Left kidney (tissue), 1 donor: ENCODE measurements at regions not wholly inside any gene's neighbourhood (a gene's known extent, or its start where the extent isn't known, plus 50 kb on each side); places are given as distances from the start of the nearest gene placed in this dataset.
"Not testable (repeated sequence)": the region's sequence is repeated elsewhere in the genome, so short reads cannot be mapped to it uniquely, and the experiment has no call there.

Experiments
- DNase-seq: peaks from one replicate; pipeline ENCODE4 v3.0.0-alpha.2; 2013

DNA sequence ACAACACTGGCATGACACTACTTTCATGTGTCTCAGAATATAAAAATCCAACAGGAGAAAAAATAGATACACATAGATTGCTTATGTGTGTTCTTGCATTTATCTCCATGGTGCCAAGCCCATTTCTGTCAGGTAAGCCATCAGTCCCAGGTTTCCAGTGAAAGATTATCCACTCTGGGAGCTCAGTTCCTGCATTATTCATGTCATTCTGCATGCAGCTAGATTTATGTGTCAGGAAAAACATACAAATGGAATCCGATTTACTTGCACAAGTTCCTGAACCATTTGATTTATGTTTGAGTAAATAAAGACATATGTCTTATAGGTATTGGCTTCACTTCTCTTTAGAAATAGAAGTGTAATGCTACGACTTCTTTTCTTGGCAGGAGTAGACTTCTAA lies 569.7 kb downstream of the KCNJ2 start:
- no peak for DNase-seq

DNA sequence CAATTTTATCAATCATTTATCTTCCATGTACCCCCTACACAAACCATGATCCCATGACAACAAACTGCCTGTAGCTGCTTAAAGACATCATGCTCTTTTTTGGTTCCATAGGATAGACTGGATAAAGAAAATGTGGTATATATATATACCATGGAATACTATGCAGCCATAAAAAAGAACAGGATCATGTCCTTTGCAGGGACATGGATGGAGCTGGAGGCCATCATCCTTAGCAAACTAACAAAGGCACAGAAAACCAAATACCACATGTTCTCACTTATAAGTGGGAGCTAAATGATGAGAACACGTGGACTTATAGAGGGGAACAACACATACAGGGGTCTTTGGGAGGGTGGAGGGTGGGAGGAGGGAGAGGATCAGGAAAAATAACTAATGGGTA lies 577.2 kb downstream of the KCNJ2 start:
- DNase-seq: not testable (repeated sequence)

DNA sequence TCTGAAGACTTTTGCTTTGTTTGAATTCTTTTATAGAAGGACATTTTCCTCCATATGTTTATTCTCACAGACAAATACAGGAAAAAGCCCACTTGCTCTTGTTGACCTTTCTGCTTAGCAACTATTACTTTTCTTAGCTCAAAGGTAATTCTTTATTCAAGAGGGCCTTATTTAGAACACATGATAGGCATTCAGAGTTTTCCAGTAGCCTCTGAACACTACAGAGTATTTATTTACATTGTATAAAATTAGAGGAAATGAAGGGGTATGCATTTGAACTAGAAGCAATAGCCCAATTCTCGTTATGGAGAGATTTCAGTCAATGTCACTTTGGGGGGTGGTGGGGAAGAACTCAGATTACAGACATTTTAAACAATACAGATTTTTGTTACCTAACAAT lies 581.7 kb downstream of the KCNJ2 start:
- DNase-seq: no peak

DNA sequence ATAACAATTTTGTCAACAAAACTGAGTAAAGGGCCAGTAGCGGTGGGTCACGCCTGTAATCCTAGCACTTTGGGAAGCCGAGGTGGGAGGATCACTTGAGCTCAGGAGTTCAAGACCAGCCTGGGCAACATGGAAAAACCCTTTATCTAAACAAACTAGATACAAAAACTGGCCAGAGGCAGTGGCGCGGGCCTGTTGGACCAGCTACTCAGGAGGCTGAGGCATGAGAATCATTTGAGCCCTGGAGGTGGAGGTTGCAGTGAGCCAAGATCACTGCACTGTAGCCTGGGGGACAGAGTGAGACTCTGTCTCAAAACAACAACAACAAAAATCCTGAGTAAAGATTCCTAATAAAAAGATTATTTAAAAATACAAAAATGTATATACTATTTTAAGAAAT lies 583.1 kb downstream of the KCNJ2 start:
- DNase-seq: not testable (repeated sequence)

DNA sequence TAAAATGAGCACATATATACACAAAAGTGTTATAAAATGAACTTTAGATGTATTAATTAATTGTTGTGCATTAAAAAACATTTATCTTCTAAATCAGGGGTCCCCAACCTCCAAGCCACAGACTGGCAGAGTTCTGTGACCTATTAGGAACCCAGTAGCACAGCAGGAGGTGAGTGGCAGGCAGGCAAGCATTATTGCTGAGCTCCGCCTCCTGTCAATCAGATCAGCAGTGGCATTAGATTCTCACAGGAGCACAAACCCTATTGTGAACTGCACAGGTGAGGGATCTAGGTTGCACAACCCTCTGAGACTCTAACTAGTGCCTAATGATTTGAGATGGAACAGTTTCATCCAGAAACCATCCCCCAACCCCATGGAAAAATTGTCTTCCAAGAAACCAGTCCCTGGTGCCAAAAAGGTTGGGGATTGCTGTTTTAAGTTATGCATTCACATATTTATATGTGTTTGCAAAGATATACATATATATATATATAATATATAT lies 583.7 kb downstream of the KCNJ2 start:
- no peak for DNase-seq

DNA sequence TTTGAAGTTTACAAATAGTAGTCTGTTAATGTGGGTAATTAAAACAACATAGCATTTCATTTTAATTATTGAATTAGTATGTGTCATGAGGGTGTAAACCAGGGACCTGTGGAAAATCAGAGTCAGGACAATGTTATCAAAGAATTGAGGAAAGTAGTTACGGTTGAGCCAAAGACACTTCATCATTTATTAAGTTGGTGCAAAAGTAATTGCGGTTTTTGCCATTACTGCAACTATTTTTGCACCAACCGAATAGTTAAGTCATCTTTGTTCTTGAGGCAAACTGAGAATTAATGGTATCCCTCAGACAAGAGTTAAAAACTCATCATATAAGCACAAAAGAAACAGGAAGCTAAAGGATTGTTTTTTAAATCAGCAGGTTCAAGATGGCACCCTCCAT lies 593.7 kb downstream of the KCNJ2 start:
- no peak for DNase-seq

DNA sequence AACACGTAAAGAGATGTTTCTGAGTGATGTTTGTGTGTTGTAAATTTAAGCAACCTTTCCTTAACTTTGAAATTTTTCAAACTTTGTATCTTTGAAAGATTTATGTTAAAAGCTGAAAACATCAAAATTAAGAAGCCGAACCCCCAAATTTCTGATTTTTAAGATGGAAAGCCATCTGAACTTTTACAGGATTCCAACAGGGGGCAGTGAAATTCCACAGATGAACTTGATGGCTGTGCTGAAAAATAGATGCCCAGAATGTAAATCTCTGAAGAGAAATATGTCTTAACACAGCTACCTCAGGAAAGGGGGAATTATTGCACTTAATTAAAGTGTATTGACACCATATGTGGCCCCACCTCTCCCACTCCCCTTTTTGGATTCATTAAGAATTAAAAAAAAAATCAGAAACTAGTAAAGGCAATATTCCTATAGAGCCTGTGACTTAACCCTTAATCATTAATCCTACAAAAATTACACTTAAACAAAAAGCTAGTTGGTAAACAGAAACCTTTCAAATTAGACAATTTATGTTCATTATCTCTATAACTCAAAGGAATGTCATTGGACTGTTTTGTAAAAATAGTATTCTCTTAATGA lies 597.9 kb downstream of the KCNJ2 start:
- peak; percentile 26 for DNase-seq

DNA sequence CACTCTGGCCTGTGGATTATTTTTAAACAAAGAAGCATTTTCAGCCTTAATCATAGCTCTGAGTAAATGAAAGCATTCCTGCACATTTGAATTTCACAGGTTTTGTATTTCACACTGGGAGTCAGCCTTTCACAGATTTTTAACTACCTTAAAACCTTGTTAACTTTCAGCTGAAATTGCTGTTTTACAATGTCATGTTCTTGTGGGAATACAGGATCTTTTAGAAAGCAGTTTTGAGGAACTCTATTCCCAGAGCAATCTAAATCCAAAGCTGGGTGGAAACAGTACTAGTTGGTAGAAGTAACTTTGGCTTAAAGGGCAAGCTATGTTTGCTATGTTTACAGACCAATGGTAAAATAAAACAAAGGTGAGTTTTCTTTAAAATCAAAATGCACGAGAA lies 600.6 kb downstream of the KCNJ2 start:
- no peak for DNase-seq

DNA sequence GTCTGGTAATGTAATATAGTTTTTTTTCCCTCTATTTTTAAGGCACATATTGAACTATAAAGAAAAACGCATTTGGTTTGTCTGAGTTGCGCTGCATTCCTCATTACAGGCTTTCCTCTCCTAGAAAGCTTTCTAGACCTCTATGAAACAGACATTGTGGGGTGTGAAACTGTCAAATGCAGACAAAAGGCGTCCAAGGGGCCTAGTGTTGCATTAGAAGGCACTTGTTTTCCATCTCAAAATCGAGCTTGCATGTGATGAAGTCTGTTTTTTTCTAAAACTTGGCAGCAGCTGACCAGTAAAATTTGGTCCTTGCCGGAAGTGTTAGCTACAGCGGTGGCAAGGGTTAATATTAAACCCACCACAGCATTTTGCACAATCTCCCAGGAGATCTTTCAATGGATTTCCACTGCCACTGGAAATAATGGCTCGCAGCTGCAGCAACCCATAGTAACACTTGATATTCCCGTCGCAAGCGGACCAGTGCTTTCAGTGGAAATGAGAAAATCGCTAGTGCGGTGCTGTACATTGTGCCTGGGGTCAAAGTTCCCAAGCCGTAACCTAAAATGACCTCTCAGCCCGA lies 602.6 kb downstream of the KCNJ2 start:
- no peak for DNase-seq

DNA sequence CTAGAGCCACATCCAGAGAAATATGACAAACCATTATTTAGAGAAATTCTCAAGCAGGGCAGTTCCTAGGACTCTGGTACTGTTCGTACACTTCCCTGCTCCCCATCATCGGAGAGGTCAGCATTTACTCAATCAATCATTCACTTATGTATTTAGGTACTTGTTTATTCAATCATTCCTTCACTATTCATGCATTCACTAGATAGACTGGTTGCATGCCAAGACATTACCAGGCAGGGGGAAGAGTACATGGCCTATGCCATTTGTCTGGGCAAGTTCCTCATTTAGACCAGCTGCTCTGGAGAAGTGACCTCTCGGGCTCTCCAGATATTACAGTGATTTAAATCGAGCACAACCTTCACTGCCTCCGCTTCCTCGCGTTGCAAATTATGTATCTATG lies 603.4 kb downstream of the KCNJ2 start:
- no peak for DNase-seq

DNA sequence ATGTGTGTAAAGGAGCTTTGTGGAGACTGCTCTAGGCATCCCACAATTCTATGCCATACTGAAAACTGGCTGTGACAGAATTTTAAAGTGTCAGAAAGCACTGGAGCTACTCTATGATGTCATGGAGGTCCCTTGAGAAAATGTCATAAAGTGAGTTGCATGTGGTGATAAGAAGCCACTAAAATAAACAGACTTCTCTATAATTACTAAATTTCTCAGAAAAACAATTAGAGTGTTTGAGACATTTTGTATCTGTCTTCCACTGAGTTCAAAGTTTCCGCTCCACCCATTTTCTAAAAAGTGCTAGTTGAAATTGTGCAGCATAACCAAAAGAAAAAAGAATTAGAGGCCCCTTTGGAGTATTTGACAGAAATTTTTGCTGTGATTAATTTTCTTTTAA lies 603.9 kb downstream of the KCNJ2 start:
- DNase-seq: no peak

DNA sequence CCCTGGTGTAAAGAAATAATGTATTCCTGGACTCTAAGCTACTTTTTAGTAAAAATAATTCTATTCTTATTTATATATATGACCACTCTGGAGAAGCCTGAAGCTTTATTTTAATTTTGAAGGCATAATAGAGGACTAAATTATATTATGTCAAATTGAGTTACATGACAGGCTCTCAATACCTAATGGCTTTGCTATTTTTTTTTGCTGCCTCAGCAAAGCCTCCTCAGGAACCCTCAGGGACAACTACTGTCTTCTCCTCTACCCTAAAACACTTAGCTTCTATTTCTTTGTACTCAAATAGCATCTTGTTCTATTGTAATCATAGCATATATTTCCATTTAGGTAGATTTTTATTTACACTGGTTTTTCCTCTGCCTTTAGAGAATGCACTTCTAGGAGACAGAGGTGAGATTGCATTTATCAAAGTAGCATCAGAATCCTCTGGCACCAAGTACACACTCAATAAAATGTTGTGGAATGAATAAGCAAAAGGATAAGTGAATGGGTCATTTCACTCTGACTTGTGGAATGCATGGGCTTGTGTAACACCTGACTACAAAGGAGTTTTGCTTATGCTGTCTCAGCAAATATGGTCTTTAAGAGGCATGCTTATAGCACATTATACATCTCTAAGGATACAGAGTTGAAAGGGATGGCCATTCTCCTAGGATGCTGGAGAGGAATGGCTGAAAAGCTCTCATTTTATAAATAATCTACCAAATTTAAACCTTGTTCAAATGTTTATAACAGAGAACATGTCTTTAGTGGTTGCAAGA lies 605.2 kb downstream of the KCNJ2 start:
- DNase-seq: no peak

DNA sequence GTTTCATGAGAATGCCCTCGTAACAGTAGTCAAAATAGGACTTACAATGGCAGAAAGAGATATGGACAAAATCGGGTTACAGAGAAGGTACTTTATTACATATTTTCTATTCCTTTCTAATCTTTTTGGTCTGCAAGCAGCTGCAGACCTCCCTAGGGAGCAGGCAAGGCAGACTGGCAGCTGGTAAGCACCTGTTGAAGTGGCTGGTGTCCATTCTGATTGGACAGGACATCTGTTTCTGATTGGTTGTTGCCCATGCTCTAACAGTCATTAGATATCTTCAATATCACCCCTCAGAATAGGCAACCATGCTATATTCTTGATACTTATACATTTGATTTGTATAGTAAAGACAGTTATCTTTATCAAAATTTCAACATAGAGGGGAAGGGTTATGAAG lies 606.3 kb downstream of the KCNJ2 start:
- no peak for DNase-seq

DNA sequence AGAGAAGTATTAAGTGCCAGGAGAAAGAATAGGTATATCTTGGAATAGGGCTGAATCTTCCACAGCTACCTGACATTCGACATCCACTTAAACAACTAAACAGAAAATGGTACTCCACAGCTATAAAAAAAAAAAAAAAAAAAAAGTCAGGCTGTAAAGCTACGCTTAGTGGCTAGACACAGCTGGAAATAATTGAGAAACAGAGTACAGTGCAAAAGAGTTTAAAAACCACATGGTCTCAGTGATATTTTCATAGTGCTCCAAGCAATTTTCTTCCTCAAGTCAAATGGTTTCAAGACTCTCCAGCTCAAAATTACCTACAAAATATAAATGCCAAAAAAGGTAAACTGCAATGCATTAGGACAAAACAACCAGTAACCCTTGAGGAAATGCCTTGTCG lies 607.1 kb downstream of the KCNJ2 start:
- DNase-seq: no peak

DNA sequence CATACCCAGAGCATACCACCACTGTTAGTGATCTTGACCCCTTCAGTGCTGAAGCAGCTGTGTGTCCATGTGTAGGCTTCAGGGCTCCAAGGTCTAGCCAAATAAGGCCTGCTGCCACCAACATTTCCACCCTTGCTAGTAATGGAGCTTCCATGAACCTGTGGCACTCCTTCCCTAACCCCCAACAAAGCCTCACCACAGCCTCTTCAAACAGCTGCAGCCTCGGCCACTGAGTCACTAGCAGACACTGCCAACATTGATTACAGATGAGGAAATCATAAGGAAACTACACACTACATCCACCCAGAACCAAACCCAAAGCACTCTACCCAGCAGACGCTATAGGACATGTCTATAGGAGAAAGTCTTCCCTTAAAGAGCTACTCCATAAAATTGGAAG lies 610.7 kb downstream of the KCNJ2 start:
- no peak for DNase-seq

DNA sequence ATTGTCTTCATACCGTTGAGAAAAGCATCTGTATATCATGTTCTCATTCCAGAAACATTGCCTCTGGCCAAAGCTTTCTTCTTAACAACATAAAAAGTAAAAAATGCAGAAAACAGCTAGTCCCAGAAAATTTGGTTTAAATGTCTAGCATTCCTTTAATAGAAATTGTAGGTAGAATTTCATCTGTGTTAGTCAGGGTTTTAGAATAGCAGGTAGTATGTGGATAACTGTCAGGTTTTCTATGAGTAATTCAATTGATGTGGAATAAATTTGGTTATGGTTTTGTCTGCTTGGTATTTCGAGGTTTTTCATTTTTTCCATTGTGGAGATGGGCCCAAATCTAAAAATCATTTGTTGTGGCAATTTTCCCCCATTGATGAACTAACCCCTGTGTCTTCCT lies 616.7 kb downstream of the KCNJ2 start:
- DNase-seq: no peak

DNA sequence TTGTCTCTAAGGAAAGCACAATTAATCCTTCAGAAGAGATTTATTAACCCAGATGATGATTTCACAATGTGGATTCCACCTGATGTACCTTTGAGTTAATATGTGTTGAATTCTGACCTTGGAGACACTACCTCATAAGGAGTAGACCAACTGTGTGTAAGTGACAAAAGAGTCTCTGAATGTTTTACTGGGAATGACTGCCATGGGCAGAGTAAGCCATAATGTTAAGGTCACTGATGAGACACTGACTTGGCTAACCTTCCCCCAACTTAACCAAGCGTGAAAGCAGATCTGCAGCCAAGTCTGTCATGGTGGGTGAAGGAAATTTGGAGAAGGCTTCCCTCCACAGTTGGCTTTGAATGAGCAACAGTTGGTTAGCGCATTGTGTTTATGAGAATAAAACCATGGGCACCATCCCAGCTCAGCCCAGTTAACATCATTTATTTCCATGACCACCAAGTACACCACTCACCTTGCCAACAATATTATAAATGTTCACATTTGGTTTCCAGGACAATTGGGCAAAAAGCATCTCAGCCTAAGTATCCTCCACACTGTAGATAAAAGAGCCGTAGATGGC lies 618.5 kb downstream of the KCNJ2 start:
- DNase-seq: no peak

DNA sequence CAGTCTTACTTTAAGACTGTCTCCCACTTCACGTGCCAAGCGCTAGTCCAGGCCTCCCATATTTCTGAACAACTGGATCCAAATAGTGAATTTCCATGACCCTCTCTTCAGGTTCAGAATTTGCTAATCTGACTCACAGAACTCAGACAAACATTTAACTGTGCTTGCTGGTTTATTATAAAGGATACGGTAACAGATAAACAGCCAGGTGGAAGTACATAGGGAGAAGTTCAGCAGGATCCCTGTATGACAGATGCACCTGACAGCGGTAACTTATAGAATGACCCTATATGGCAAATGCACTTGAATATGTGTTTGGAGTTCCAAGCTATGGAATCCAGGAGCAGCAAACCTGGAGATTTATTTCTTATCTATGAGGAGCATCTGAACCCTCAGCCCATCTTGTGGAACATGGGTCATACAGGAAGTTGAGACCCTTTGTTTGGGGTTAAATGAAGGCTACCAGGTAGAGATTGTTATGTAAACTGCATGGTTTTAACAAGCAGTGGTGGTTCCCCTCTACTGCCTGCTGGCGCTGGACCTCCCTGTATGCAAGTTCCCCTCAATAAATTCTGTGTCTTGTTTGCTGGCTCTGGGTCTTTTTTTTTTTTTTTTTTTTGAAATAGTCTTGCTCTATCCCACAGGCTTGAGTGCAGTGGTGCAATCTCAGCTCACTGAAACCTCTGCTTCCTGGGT lies 622.6 kb downstream of the KCNJ2 start:
- no peak for DNase-seq

DNA sequence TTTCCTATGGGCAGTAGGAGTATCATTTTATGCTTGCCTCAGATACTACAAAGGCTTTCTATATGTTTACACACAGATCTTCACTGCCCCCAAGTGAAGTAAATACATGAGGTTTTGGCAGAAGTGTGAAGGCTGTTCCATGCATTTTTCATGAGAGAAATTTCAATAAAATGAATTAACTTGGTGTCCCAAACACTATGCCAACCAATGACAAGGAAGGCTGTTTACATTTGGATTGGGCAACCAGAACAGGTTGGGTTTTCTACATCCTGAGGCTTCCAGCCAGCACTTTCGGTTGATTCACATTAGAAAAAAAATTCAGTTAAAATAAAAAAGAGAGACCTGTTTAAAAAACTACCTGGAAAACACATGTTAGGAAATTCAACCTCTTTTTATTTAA lies 625.4 kb downstream of the KCNJ2 start:
- no peak for DNase-seq

DNA sequence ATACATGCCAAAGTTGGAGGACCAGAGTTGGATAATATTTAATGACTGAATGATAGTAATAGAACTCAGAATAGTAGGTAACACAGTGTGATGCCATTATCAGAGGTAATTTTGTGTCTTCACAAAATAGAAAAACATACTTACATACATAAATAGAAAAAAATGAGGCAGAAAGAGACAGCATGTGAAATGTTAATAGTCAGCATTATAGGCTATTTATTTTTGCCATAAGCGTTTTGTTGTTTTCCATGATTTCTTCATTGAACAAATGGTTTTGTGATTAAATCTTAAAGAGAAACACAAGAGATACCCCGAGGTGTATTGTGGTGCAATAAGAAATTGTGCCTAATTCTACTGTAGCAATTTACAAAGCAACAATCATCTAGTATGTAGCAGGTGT lies 626.3 kb downstream of the KCNJ2 start:
- no peak for DNase-seq

DNA sequence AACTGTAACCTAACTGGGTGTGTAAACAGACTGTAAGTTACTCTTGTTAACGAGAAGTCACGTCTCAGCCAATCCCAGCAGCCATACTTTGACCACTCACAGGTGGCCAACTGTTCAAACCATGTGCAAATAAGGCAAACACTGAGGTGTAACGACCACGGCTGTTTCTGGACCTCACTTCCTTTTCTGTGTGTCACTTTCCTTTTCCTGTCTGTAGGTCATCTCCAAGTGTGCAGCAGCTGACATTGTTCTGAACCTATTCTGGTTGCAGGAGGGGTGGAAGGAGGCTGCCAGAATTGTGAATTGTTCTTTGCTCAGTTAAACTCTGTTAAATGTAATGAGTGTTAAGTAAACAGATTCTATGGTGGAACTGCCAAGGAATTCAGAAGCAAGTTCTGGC lies 627.4 kb downstream of the KCNJ2 start:
- no peak for DNase-seq

DNA sequence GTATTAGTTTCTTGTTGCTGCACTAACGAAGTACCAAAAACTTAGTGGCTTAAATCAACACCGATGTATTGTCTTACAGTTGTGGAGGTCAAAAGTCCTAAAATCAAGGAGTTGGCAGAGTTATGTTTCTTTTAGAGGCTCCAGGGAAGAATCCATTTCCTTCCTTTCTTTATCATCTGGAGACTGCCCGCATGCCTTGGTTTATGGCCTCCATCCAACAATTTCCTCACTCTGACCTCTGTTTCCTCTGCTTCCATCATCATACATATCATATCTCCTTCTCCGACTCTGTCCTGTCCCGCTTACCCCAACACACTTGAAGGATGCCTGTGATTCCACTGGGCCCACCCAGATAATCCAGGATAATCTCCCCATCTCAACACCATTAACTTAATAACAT lies 627.8 kb downstream of the KCNJ2 start:
- DNase-seq: no peak

DNA sequence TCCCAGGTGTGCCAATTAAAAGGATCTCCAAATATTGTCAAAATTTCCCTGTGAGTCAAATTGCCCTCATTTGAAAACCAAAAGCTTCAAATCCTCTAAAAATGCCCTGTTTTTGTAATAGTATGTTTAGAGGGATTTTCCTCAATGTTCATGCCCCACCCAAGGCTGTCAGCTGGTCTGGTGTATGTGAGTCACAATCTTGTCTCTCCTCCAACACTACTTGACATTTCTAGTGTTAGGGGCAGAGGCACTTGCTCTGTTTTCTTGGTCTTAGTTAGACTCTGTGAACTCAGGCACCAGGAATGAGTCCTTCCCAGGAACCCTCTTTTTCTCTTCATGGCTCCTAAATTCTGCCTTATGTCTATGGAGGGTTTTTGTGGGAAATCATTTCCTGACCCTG lies 634.8 kb downstream of the KCNJ2 start:
- no peak for DNase-seq
